Parathyroid adenoma (tissue), 2 donors: ENCODE measurements at regions not wholly inside any gene's neighbourhood (a gene's known extent, or its start where the extent isn't known, plus 50 kb on each side); places are given as distances from the start of the nearest gene placed in this dataset.

Experiments used
- H2AFZ ChIP-seq: fragments of 300-600 bp; sonication (generic); one replicate; pipeline ENCODE4 v1.7.0; 2017; ENCODE audit warnings: antibody characterized with exemption, mild to moderate bottlenecking
- H3K27ac ChIP-seq: fragments of 300-600 bp; sonication (generic); one replicate; pipeline ENCODE4 v1.7.0; 2017
- H3K27me3 ChIP-seq: fragments of 300-600 bp; sonication (generic); one replicate; pipeline ENCODE4 v1.7.0; 2017; ENCODE audit warnings: low read length; ENCODE audit not compliant: control insufficient read depth, insufficient read depth
- H3K36me3 ChIP-seq: fragments of 300-600 bp; sonication (generic); one replicate; pipeline ENCODE4 v1.7.0; 2017; ENCODE audit warnings: low read length; ENCODE audit not compliant: control insufficient read depth, insufficient read depth
- H3K4me1 ChIP-seq: fragments of 300-600 bp; sonication (generic); one replicate; pipeline ENCODE4 v1.7.0; 2017; ENCODE audit warnings: control low read depth
- H3K4me2 ChIP-seq: fragments of 300-600 bp; sonication (generic); one replicate; pipeline ENCODE4 v1.7.0; 2017; ENCODE audit warnings: low read length
- H3K4me3 ChIP-seq: fragments of 300-600 bp; sonication (generic); one replicate; pipeline ENCODE4 v1.7.0; 2017; ENCODE audit warnings: low read depth, low read length
- H3K79me2 ChIP-seq: fragments of 300-600 bp; sonication (generic); one replicate; pipeline ENCODE4 v1.7.0; 2017; ENCODE audit warnings: control low read depth
- H3K9ac ChIP-seq: fragments of 300-600 bp; sonication (generic); one replicate; pipeline ENCODE4 v1.7.0; 2017; ENCODE audit warnings: mild to moderate bottlenecking
- H3K9me3 ChIP-seq: fragments of 300-600 bp; sonication (generic); one replicate; pipeline ENCODE4 v1.7.0; 2017; ENCODE audit warnings: low read length; ENCODE audit not compliant: control insufficient read depth
- TF ChIP-seq, protein P1 (sequence below): fragments of 300-600 bp; sonication (generic); IDR thresholded peaks from one replicate; pipeline ENCODE4 v1.7.0; 2017; ENCODE audit warnings: antibody characterized with exemption, mild to moderate bottlenecking
- donor health status: primary hyperparathyroidism.

DNA sequence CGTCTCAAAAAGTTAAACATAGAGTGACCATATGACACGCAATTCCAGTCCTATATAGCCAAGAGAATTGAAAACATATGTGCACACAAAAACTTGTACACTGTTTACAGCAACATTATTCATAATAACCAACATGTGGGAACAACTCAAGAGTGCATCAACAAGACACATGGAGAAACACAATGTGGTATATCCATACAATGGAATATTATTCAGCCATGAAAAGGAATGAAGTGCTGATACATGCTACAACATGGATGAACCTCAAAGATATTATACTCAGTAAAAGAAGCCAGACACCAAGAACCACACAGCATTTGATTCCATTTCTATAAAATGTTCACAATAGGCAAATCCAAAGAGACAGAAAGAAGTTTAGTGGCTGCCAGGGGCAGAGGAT, 317.0 kb downstream of the NSG2 start:
- TF ChIP-seq, protein P1, sequence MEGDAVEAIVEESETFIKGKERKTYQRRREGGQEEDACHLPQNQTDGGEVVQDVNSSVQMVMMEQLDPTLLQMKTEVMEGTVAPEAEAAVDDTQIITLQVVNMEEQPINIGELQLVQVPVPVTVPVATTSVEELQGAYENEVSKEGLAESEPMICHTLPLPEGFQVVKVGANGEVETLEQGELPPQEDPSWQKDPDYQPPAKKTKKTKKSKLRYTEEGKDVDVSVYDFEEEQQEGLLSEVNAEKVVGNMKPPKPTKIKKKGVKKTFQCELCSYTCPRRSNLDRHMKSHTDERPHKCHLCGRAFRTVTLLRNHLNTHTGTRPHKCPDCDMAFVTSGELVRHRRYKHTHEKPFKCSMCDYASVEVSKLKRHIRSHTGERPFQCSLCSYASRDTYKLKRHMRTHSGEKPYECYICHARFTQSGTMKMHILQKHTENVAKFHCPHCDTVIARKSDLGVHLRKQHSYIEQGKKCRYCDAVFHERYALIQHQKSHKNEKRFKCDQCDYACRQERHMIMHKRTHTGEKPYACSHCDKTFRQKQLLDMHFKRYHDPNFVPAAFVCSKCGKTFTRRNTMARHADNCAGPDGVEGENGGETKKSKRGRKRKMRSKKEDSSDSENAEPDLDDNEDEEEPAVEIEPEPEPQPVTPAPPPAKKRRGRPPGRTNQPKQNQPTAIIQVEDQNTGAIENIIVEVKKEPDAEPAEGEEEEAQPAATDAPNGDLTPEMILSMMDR: no peak
- Histone ChIP-seq H2AFZ (no peak overlapping the region), H3K27me3 (no peaks in the 10 kb centered on the region), H3K9ac (no peak overlapping the region), H3K9me3 (no peaks in the 10 kb centered on the region), H3K4me1 (no peaks in the 10 kb centered on the region), H3K36me3 (no peaks in the 10 kb centered on the region), H3K27ac (no peak overlapping the region), H3K4me2 (no peak overlapping the region), H3K4me3 (no peak overlapping the region), H3K79me2 (no peaks in the 10 kb centered on the region)

DNA sequence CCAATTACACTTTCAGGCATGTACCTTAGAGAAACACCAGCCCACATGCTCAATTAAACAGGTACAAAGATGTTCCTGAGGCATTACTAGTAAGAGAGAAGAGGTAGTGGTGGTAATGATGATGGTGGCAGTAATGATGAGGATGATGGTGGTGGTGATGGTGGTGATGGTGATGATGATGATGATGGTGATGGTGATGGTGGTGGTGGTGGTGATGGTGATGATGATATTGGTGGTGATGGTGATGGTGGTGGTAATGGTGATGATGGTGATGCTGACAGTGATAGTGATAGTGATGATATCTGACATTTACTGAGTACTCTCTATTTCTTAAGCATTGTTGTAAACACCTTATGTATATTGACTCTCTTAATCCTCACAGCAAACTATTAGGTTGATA, 318.4 kb downstream of the NSG2 start:
- Histone ChIP-seq H3K36me3 (no peaks in the 10 kb centered on the region), H3K27ac (no peak overlapping the region), H3K4me1 (no peaks in the 10 kb centered on the region), H2AFZ (no peak overlapping the region), H3K4me3 (no peak overlapping the region), H3K9me3 (no peaks in the 10 kb centered on the region), H3K9ac (no peak overlapping the region), H3K27me3 (no peaks in the 10 kb centered on the region), H3K4me2 (no peak overlapping the region), H3K79me2 (no peaks in the 10 kb centered on the region)
- TF ChIP-seq, protein P1: no peak

DNA sequence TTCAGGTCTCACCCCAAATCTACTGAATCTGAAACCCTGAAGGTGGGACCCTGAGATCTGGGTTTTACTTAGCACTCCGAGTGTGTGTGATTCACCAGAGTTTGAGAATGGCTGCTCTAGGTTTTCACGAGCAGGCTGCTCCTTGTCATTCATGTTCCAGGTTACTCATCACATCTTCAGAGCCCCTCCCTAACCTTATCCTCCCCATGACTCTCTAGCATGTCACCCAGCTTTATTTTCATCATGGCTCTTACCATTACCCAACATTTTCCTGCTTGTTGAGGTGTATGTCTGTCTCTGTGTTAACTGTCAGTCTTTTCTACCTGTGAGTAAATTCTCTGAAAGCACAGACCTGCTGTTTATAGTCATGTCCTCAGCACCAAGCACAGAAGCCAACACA, 319.2 kb downstream of the NSG2 start:
- Histone ChIP-seq H3K27ac (no peak overlapping the region), H3K4me3 (no peak overlapping the region)

DNA sequence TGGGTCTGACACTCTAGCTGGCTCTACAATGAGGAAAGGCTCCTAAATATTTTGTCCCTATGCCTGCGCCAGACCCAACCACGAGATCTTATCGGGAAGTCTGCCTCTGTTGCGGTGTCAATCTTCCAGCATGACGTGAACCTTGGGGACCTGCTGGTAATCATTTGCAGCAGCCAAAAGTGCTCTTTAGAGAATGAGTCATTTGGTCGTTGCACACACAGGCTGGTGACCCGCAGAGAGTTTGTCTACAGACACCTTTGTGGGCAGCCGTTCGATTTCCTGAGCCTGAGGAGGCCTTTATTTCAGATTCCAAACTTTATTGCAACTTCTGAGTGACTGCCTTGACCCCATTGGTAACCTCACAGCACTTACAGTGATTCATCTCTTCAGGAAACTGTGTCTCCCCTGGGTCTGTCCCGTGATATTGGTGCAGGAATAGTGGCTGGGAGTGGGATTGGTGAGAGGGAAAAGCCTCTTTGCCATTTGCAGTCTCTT, 326.1 kb downstream of the NSG2 start:
- no peaks in the 10 kb centered on the region for H3K79me2 ChIP-seq
- no peak overlapping the region for H3K4me3 ChIP-seq
- no peak overlapping the region for H3K4me2 ChIP-seq
- no peak overlapping the region for H3K9ac ChIP-seq
- no peaks in the 10 kb centered on the region for H3K36me3 ChIP-seq
- no peaks in the 10 kb centered on the region for H3K9me3 ChIP-seq
- TF ChIP-seq, protein P1: no peak
- no peak overlapping the region for H3K27ac ChIP-seq
- no peaks in the 10 kb centered on the region for H3K27me3 ChIP-seq
- no peaks in the 10 kb centered on the region for H3K4me1 ChIP-seq
- H2AFZ ChIP-seq: no peak overlapping the region

More for the DNA sequence above, 319.2 kb downstream of the NSG2 start:
- no peaks in the 10 kb centered on the region for H3K9me3 ChIP-seq
- H3K9ac ChIP-seq: no peak overlapping the region
- no peaks in the 10 kb centered on the region for H3K4me1 ChIP-seq
- no peaks in the 10 kb centered on the region for H3K27me3 ChIP-seq
- H3K4me2 ChIP-seq: no peak overlapping the region
- H3K36me3 ChIP-seq: no peaks in the 10 kb centered on the region
- H2AFZ ChIP-seq: no peak overlapping the region
- TF ChIP-seq, protein P1: no peak
- no peaks in the 10 kb centered on the region for H3K79me2 ChIP-seq

DNA sequence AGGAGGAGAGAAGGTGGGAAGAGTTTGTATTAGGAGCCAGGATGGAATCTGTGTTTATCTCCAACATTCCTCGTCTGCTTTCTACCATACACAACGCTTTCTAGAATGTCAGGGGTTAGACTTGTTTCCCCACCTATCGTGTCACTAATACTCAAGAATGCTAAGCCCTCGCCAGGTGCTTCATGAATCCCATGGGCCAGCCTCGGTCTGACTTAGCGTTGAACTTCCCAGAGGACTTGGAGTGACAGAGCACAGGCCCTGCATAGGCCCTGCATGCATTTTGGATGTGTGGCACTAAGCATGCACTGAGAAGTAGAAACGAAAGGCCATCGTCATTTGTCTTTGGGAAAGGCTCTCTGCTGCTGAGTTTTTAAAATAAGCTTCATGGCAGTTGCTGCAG, 328.7 kb downstream of the NSG2 start:
- TF ChIP-seq, protein P1: no peak
- H3K4me2 ChIP-seq: no peak overlapping the region
- no peaks in the 10 kb centered on the region for H3K79me2 ChIP-seq
- no peaks in the 10 kb centered on the region for H3K36me3 ChIP-seq
- no peak overlapping the region for H3K4me3 ChIP-seq
- no peak overlapping the region for H2AFZ ChIP-seq
- H3K9me3 ChIP-seq: no peaks in the 10 kb centered on the region
- H3K9ac ChIP-seq: no peak overlapping the region
- H3K27me3 ChIP-seq: no peaks in the 10 kb centered on the region
- H3K27ac ChIP-seq: no peak overlapping the region
- no peaks in the 10 kb centered on the region for H3K4me1 ChIP-seq
